ENCODE measurements at regions not wholly inside any gene's neighbourhood (a gene's known extent, or its start where the extent isn't known, plus 50 kb on each side); places are given as distances from the start of the nearest gene placed in this dataset.
"Not testable (repeated sequence)": the region's sequence is repeated elsewhere in the genome, so short reads cannot be mapped to it uniquely, and the experiment has no call there.

GRCh38 chr18:38771620-38772019 lies 1206.0 kb upstream of the CELF4 start:
- DNase-seq: not testable (repeated sequence)

- no peak for DNase-seq
These were observed 1202.9 kb upstream of the CELF4 start for GRCh38 chr18:38768504-38768903.

DNA sequence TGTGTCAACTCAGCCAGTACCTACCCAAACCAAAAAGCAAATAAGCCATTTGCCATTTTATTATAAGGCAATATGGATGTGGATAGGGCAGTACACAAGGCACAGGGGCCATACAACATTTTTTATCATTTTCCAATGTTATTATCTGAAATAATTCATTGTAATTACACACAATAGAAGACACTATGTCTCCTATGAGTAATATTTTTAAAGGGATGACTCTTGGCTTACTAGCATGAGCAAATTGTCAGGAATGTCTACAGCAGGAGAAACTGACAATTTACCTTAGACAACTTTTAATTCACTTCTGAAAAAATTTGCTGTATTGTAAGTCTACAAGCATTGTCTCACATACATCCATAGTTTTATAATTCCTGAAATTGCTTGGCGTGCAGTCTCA lies 1193.9 kb upstream of the CELF4 start:
- DNase-seq: no peak

- DNase-seq: no peak
These were observed 1190.8 kb upstream of the CELF4 start for GRCh38 chr18:38756436-38756835.

DNA sequence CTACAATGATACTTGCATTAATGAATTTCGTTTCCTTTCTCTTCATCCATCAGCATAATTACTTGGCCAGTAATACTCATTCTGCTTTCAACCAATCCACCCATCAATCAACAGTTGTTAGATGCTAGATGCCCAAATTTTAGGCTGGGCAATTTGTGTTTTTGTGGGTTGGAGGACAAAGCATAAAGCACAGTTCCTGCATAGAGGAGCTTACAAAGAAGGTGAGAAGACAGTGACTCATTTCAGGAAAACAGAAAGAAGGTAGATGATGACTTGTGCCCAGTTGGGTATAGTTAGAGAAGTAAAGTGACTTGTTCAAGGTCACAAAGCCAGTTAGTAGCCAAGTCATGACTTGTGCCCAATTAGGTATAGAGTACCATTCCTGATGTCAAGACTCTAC lies 1186.8 kb upstream of the CELF4 start:
- DNase-seq: no peak

DNA sequence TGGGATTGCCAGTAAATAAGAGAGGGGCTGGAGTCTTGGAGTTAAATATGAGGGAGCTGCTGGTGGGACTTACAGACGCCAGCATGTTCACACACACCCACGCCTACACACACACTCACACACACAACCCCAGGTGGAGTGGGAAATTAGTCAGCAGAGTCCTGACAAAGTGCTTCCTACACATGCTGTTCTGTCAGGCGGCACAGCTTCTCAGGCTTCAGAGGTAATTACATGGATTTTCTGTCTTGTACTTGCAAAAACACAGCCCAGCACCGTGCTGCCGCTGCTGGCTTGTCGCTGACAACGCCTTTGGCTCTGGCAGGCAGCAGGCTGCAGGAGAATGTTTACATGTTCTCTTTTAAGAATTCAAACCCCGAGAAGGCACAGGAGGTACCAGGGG lies 1186.3 kb upstream of the CELF4 start:
- DNase-seq: peak in 1 of 2 experiments; percentile 3

GRCh38 chr18:38751211-38751610 lies 1185.6 kb upstream of the CELF4 start:
- no peak for DNase-seq

GRCh38 chr18:38750751-38751150 lies 1185.2 kb upstream of the CELF4 start:
- DNase-seq: no peak

DNA sequence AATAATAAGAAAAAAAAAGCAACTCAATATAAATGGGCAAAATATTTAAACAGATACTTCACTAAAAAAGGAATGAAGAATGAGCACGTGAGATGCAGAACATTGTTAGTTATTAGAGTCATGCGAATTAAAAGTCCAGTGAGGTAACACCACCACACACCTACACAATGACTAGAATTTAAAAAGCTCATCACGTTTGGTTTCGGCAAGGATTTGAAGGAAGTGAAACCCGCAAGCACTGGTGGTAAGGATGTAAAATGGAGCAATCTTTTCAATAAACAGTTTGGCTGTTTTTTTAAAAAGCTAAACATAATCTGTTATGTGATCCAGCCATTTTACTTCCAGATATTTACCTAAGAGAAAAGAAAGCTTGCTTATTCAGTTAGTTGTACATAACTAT lies 1181.6 kb upstream of the CELF4 start:
- DNase-seq: no peak

DNA sequence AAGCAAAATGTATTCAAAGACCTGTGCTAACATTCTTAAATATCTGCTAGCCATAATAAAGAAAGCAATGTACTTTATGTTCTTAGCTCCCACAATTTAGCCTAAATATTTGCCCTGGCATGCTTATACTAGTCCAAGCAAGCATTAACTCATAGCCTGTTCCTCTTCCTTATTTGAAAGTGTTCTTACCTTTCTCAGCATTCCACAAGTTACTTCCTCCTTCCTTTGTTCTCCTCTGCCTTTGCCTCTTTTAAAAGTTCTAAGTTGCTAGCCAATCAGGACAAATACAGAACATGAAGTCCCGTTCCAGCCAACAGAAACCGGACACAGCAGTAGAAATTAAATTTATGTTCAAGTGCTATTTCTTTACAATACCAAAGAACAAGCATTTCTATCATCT lies 1154.6 kb upstream of the CELF4 start:
- DNase-seq: not testable (repeated sequence)

GRCh38 chr18:38718365-38718901 lies 1152.8 kb upstream of the CELF4 start:
- no peak for DNase-seq

DNA sequence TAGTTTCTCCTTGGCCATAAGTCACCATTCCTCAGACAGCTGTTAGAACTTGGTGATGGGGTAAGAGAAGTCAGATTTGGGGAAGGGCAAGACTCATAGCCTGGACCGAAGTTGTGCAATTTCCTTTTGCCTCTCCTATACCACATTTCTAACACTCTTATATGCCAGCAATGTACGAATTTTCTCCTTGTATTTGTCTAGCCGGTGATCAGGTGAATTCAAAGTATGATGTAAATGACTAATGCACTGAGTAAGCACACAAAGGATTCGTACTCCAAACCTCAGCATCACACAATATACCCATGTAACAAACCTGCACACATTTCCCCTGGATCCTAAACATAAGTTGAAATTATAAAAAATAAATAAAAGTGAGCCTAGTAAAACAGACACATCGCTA lies 1143.5 kb upstream of the CELF4 start:
- no peak for DNase-seq

GRCh38 chr18:38706373-38706772 lies 1140.8 kb upstream of the CELF4 start:
- DNase-seq: no peak

GRCh38 chr18:38698088-38698487 lies 1132.5 kb upstream of the CELF4 start:
- no peak for DNase-seq

- DNase-seq: no peak
These were observed 1130.1 kb upstream of the CELF4 start for GRCh38 chr18:38695559-38696280.

- DNase-seq: no peak
These were observed 1127.5 kb upstream of the CELF4 start for GRCh38 chr18:38693104-38693503.

DNA sequence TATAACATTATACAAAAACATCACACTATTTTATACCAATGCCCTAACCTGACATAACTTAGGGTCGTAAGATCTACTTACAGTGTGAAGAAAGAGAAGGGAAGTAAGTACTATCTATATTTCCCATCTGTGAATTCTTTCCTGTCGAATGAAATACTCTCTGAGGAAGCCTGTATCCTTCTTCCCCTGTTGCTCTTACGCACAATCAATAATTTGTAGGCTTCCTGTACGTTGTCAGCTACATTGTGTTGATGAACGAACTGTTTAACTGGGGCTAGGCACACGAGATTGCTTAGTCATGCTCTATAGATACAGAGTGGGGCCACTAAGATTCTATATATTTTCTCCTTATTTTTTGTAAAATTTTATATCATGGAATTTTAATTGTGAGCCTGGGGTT lies 1125.0 kb upstream of the CELF4 start:
- no peak for DNase-seq

- DNase-seq: no peak
These were observed 1122.8 kb upstream of the CELF4 start for GRCh38 chr18:38688416-38688815.

- no peak for DNase-seq
These were observed 1104.9 kb upstream of the CELF4 start for GRCh38 chr18:38670486-38670885.

GRCh38 chr18:38664929-38665328 lies 1099.3 kb upstream of the CELF4 start:
- no peak for DNase-seq

DNA sequence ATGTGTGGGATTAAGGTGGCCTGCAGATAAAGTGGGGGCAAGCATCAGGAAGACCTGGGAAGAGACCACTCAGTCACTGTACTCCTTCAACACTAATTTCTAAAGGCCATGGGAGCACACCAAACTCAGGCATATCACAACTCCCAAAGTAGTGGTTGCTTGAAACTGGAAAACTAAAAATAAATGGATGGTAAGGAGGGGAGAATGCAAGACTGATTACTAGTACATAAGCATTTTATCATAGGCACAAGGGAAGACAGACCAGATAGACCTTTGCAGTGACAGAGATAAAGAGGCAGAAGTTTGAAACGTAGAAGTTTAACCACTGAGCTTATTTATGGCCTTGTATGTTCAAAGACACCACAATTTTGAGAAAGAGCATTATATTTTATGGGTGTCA lies 1098.1 kb upstream of the CELF4 start:
- no peak for DNase-seq

DNA sequence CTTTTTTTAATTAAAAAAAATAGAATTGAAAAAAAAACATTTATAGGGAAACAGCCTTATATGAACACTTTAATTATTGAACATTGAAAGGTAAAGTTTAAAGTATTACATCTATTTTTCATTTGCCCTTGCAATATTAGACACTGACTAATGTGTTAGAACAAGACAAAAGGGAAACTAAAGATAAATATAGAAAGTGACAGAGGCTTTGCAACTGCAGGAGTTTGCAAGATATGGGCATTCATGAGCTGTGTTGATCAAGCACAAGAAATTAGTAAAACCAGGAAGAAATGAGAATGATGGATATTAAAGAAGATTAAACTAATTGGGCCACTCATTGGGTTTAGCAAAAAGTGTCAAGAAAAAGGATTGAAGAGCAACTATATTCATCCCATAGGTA lies 1097.7 kb upstream of the CELF4 start:
- DNase-seq: no peak

- no peak for DNase-seq
These were observed 1089.3 kb upstream of the CELF4 start for GRCh38 chr18:38654946-38655345.

GRCh38 chr18:38651736-38652135 lies 1086.1 kb upstream of the CELF4 start:
- DNase-seq: no peak

DNA sequence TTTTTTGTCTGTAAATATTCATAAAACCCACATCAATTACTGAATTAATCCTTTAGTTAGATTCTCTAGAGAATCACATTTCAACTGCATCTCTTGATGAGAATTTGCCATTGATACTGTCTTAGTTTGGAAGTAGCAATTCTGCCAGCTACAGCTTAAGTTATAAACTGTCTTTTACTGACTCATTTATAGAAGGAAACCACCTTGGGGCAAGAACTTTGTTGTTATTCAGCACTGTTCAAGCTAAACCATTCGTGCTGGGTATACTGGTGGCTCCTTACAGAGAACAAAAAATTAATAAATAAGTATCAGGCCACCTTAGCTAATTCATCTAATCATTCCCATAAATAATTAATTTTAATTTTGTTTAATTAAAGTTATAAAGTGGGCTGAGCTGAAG lies 1082.6 kb upstream of the CELF4 start:
- DNase-seq: no peak

Data from activated CD4-positive, alpha-beta T cell treated with anti-CD3 and anti-CD28 coated beads, Interleukin-2, amount 50 U/mL, for 48 hours (primary cell).